ENCODE measurements at regions not wholly inside any gene's neighbourhood (a gene's known extent, or its start where the extent isn't known, plus 50 kb on each side); places are given as distances from the start of the nearest gene placed in this dataset.

- TF ChIP-seq POLR2A (IDR thresholded peaks at IDR 0.05), result no peak
- TF ChIP-seq, protein P1, sequence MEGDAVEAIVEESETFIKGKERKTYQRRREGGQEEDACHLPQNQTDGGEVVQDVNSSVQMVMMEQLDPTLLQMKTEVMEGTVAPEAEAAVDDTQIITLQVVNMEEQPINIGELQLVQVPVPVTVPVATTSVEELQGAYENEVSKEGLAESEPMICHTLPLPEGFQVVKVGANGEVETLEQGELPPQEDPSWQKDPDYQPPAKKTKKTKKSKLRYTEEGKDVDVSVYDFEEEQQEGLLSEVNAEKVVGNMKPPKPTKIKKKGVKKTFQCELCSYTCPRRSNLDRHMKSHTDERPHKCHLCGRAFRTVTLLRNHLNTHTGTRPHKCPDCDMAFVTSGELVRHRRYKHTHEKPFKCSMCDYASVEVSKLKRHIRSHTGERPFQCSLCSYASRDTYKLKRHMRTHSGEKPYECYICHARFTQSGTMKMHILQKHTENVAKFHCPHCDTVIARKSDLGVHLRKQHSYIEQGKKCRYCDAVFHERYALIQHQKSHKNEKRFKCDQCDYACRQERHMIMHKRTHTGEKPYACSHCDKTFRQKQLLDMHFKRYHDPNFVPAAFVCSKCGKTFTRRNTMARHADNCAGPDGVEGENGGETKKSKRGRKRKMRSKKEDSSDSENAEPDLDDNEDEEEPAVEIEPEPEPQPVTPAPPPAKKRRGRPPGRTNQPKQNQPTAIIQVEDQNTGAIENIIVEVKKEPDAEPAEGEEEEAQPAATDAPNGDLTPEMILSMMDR (IDR thresholded peaks at IDR 0.05), result no peak
Observed at GRCh38 chr9:27985714-27986113, 412.4 kb upstream of the C9orf72 start.

Measured in lower leg skin (tissue), 3 donors.